Ascending aorta (tissue), 2 donors: ENCODE measurements at regions not wholly inside any gene's neighbourhood (a gene's known extent, or its start where the extent isn't known, plus 50 kb on each side); places are given as distances from the start of the nearest gene placed in this dataset.

ENCODE experiments used
- DNase-seq, 2 donors: peaks; one replicate each; pipeline ENCODE4 v3.0.0-alpha.2; 2019; ENCODE audit warnings: low spot score in 2 of 2
- H3K27ac ChIP-seq, 2 donors: fragments of 200-600 bp; sonication (generic); one replicate each; pipeline ENCODE4 v1.5.1; 2016 to 2017; ENCODE audit warnings: mild to moderate bottlenecking in 1 of 2
- H3K27me3 ChIP-seq: fragments of 200-600 bp; sonication (generic); one replicate; pipeline ENCODE4 v1.5.1; 2017
- H3K36me3 ChIP-seq, 2 donors: fragments of 200-600 bp; sonication (generic); one replicate each; pipeline ENCODE4 v1.5.1; 2016
- H3K4me1 ChIP-seq, 2 donors: fragments of 200-600 bp; sonication (generic); one replicate each; pipeline ENCODE4 v1.5.1; 2016 to 2017; ENCODE audit warnings: mild to moderate bottlenecking in 1 of 2
- H3K4me3 ChIP-seq, 2 donors: fragments of 200-600 bp; sonication (generic); one replicate each; pipeline ENCODE4 v1.5.1; 2016 to 2017; ENCODE audit warnings: mild to moderate bottlenecking in 1 of 2
- H3K9me3 ChIP-seq, 2 donors: fragments of 200-600 bp; sonication (generic); one replicate each; pipeline ENCODE4 v1.5.1; 2016
- CTCF ChIP-seq, 3 experiments: fragments of 200-600 bp in 2 of 3; fragments of 450-650 bp in 1 of 3; sonication (generic) in 2 of 3; IDR thresholded peaks; one replicate each; pipeline ENCODE4 v1.5.1; 2016 to 2019; ENCODE audit warnings: antibody characterized with exemption in 3 of 3, mild to moderate bottlenecking in 1 of 3, moderate library complexity in 1 of 3
- intact Hi-C: fragments of 100-400 bp; cut with DNase I; formaldehyde crosslinking; loops from one replicate; pipeline ENCODE4 v1.15.1; 2023

- intact Hi-C loops = no loop called here
- no peak for DNase-seq
- Histone ChIP-seq H3K4me3 (no peak overlapping the region), H3K9me3 (no peaks in the 10 kb centered on the region), H3K27ac (no peak overlapping the region), H3K4me1 (no peaks in the 10 kb centered on the region), H3K36me3 (no peaks in the 10 kb centered on the region), H3K27me3 (no peaks in the 10 kb centered on the region)
- TF ChIP-seq CTCF (IDR thresholded peaks at IDR 0.05) = no peak
These were observed 149.9 kb downstream of the ZNF326 start for GRCh38 chr1:90144820-90145219.

GRCh38 chr1:90143591-90143990, 148.7 kb downstream of the ZNF326 start:
- Histone ChIP-seq H3K36me3 (no peaks in the 10 kb centered on the region), H3K27me3 (no peaks in the 10 kb centered on the region), H3K4me3 (no peak overlapping the region), H3K27ac (no peak overlapping the region), H3K9me3 (no peaks in the 10 kb centered on the region), H3K4me1 (no peaks in the 10 kb centered on the region)
- no peak for DNase-seq
- TF ChIP-seq CTCF (IDR thresholded peaks at IDR 0.05) = no peak
- intact Hi-C loops = no loop called here

- Histone ChIP-seq H3K4me1 (no peaks in the 10 kb centered on the region), H3K9me3 (no peaks in the 10 kb centered on the region), H3K36me3 (no peaks in the 10 kb centered on the region), H3K27ac (no peak overlapping the region), H3K4me3 (no peak overlapping the region), H3K27me3 (no peaks in the 10 kb centered on the region)
- no peak for TF ChIP-seq CTCF (IDR thresholded peaks at IDR 0.05)
- no peak for DNase-seq
- intact Hi-C loops = no loop called here
These were observed 147.8 kb downstream of the ZNF326 start for GRCh38 chr1:90142697-90143096.

- no peak for TF ChIP-seq CTCF (IDR thresholded peaks at IDR 0.05)
- intact Hi-C loops = loop anchor here (10.0 kb wide), 2 partner anchors 155 to 825 kb away; no protein-coding TSS in a partner anchor
- Histone ChIP-seq H3K27me3 (no peaks in the 10 kb centered on the region), H3K27ac (no peak overlapping the region), H3K36me3 (no peaks in the 10 kb centered on the region), H3K4me3 (no peak overlapping the region), H3K9me3 (no peaks in the 10 kb centered on the region), H3K4me1 (no peaks in the 10 kb centered on the region)
- no peak for DNase-seq
These were observed 144.9 kb downstream of the ZNF326 start for GRCh38 chr1:90139837-90140236.

GRCh38 chr1:90135286-90135685, 140.4 kb downstream of the ZNF326 start:
- intact Hi-C loops = loop anchor here (10.0 kb wide), 2 partner anchors 160 to 830 kb away; no protein-coding TSS in a partner anchor
- H3K4me3 ChIP-seq = no peak overlapping the region
- H3K27ac ChIP-seq = no peak overlapping the region
- no peaks in the 10 kb centered on the region for H3K36me3 ChIP-seq
- no peaks in the 10 kb centered on the region for H3K9me3 ChIP-seq
- H3K27me3 ChIP-seq = no peaks in the 10 kb centered on the region
- H3K4me1 ChIP-seq = peaks cover 0 to 3% of the 10 kb centered on the region in 2 donors
- TF ChIP-seq CTCF (IDR thresholded peaks at IDR 0.05) = no peak
- no peak for DNase-seq
